ENCODE measurements at regions not wholly inside any gene's neighbourhood (a gene's known extent, or its start where the extent isn't known, plus 50 kb on each side); places are given as distances from the start of the nearest gene placed in this dataset.
"Not testable (repeated sequence)": the region's sequence is repeated elsewhere in the genome, so short reads cannot be mapped to it uniquely, and the experiment has no call there.

GRCh38 chr9:106060885-106061284 is 366.5 kb downstream of the TMEM38B start:
- no peak for FAIRE-seq

- no peak for FAIRE-seq
Measured at GRCh38 chr9:106062250-106062649, 367.9 kb downstream of the TMEM38B start.

DNA sequence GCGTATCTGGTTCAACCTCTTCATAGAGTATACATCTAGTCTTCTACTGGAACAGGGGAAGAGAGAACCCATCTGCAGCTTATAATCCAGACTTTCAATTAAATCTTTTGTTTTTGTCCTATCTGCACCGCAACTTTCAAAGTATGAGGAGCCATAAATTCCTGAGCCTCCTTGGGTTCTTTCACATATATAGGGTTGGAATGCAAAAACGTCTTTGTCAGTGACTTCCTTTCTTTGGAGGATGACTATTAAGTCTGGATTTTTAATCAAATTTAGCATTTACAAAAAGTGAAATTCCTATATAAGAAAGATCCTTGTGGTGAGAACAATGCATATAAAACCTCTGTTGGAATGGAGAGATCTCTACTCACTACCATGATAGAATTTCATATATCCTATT is 370.8 kb downstream of the TMEM38B start:
- FAIRE-seq: no peak

- no peak for FAIRE-seq
Measured at GRCh38 chr9:106065579-106066214, 371.4 kb downstream of the TMEM38B start.

- FAIRE-seq: no peak
Measured at GRCh38 chr9:106066940-106067524, 372.7 kb downstream of the TMEM38B start.

DNA sequence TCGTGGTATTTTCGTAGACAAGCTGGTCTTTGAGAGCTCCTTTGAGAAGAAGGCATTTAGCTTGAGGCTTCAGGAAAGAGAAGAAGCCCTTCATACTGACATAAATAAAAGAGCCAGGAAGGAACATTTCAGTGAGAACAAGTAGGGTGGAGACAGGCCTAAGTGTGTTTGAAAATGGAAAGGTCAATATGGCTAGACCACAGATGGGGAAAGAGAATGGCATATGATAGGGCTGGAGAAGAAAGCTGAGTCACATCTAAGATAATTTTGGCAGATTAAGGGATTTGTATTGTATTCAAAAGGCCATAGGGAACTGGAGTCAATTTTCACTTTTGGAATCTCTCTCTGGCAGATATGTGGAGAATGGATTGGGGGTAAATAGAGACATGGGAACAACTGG is 374.9 kb downstream of the TMEM38B start:
- FAIRE-seq: no peak

GRCh38 chr9:106072421-106072820 is 378.1 kb downstream of the TMEM38B start:
- FAIRE-seq: no peak

DNA sequence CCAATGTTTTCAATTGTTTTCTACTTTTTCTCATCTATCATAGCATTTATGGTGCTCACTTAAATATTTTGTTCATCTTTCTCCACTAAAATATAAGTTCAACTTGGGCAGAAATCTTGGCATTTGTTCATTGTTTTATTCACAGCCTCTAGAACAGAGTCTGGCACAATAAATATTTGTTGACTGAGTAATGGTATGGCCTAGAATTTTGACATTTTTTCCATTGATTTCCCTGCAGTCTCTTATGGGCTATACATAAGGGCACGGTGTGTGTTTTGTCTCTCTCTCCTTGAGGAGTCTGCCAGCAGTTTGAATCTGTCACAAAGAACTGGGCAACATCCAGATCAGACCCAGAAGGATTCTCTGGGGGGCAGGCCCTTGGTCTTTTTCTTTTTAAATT is 379.7 kb downstream of the TMEM38B start:
- FAIRE-seq: no peak

- FAIRE-seq: no peak
Measured at GRCh38 chr9:106075236-106075959, 381.1 kb downstream of the TMEM38B start.

GRCh38 chr9:106075960-106076327 is 381.6 kb downstream of the TMEM38B start:
- FAIRE-seq: no peak

- FAIRE-seq: no peak
Measured at GRCh38 chr9:106076711-106077110, 382.4 kb downstream of the TMEM38B start.

GRCh38 chr9:106077731-106078130 is 383.4 kb downstream of the TMEM38B start:
- FAIRE-seq: no peak

- FAIRE-seq: no peak
Measured at GRCh38 chr9:106082621-106083020, 388.3 kb downstream of the TMEM38B start.

GRCh38 chr9:106084702-106085101 is 390.4 kb downstream of the TMEM38B start:
- FAIRE-seq: no peak

- FAIRE-seq: no peak
Measured at GRCh38 chr9:106085479-106085878, 391.1 kb downstream of the TMEM38B start.

GRCh38 chr9:106092083-106092482 is 397.7 kb downstream of the TMEM38B start:
- no peak for FAIRE-seq

GRCh38 chr9:106102821-106103220 is 408.5 kb downstream of the TMEM38B start:
- no peak for FAIRE-seq

GRCh38 chr9:106104887-106105286 is 410.5 kb downstream of the TMEM38B start:
- FAIRE-seq: no peak

GRCh38 chr9:106106396-106106795 is 412.1 kb downstream of the TMEM38B start:
- no peak for FAIRE-seq

DNA sequence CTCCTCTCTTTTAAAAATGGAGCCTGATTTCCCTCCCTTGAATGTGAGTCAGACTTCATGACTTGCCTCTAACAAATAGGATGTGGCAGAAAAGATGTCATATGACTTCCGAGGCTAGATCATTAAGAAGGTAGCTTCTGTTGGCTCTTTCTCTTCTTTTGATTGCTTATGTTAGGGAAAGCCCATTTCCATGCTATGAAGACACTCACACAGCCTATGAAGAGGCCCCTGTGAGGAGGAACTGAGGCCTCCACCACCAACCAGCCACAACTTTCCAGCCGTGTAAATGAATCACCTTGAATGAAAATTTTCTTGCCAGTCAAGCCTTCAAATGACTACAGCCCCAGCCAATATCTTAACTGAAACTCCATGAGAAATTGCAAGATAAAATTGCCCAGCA is 413.4 kb downstream of the TMEM38B start:
- FAIRE-seq: no peak

- FAIRE-seq: not testable (repeated sequence)
Measured at GRCh38 chr9:106109706-106110105, 415.4 kb downstream of the TMEM38B start.

DNA sequence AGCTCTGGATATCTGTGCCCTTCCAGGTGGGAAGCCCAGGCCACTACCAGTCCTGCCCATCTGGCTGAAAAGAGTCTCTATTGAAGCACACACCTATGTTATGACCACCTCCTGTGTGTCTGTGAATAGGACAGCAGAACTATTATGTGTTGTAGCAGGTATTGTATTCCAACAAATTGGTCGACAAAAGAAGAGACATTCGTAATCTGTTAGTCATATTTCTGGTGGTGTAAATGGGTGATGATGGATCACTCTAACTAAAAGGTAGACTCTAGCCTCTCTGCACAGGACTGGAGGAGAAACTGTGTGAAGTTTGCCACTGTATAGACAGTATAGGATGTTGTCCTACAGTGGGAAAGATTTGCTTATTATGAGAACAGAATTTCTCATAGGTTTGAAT is 416.1 kb downstream of the TMEM38B start:
- no peak for FAIRE-seq

DNA sequence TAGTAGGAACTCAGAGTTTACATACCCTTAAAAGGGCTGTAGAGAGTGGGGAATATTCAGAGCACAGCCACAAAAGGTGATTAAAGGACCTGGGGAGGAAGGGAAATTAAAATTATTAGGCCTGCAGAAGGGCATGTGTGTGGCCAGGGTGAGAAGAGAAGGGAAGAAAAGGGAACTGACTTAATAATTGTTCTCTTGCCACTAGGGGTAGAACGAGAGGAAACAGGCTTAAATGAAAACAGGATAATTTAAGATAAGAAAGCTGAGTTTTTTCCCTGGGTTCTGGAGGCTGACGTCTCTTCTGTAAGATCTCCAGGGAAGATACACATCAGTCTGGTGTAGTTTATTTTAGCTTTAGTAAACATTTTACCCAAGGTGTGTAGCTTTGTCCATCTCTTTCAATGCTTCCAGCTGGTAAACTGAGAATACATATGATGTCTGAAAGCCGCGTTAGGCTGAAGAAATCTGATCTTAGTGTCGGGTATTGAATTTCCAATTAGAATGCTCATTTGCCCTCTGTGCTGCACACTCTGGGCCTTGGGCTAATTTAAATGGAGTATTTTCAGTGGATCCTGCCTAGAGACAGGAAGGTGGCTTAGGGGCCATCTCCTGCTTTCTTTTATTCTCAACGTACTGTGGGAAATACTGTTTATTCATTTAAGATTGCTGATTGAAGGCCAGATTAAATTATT is 416.8 kb downstream of the TMEM38B start:
- no peak for FAIRE-seq

GRCh38 chr9:106112935-106113334 is 418.6 kb downstream of the TMEM38B start:
- FAIRE-seq: no peak

Data from A204.1 (cell line).